Neuronal stem cell (in vitro differentiated cells): ENCODE measurements at regions not wholly inside any gene's neighbourhood (a gene's known extent, or its start where the extent isn't known, plus 50 kb on each side); places are given as distances from the start of the nearest gene placed in this dataset.

Experiments used
- DNase-seq: peaks from one replicate; pipeline ENCODE4 v3.0.0-alpha.2; 2013; ENCODE audit warnings: low spot score
- H2AFZ ChIP-seq: one replicate; pipeline ENCODE4 v1.6.1; 2013; ENCODE audit warnings: mild to moderate bottlenecking, low read length, inconsistent platforms
- H2AK5ac ChIP-seq: 2 replicates; pipeline ENCODE4 v1.6.1; 2013; ENCODE audit warnings: low read depth, mild to moderate bottlenecking, inconsistent platforms, low read length, moderate library complexity, mixed read lengths
- H2BK120ac ChIP-seq: 2 replicates; pipeline ENCODE4 v1.6.1; 2013; ENCODE audit warnings: low read depth, mild to moderate bottlenecking, inconsistent platforms, low read length, moderate library complexity, mixed read lengths
- H2BK12ac ChIP-seq: one replicate; pipeline ENCODE4 v1.6.1; 2013; ENCODE audit warnings: low read length, inconsistent platforms
- H2BK15ac ChIP-seq: 2 replicates; pipeline ENCODE4 v1.6.1; 2013; ENCODE audit warnings: mild to moderate bottlenecking, low read length, inconsistent platforms, mixed read lengths
- H2BK5ac ChIP-seq: one replicate; pipeline ENCODE4 v1.6.1; 2013; ENCODE audit warnings: inconsistent platforms, mild to moderate bottlenecking, low read length, moderate library complexity
- H3K14ac ChIP-seq: one replicate; pipeline ENCODE4 v1.6.1; 2013; ENCODE audit warnings: low read length, inconsistent platforms
- H3K18ac ChIP-seq: 2 replicates; pipeline ENCODE4 v1.6.1; 2013; ENCODE audit warnings: low read length, inconsistent platforms
- H3K23ac ChIP-seq: 2 replicates; pipeline ENCODE4 v1.6.1; 2013; ENCODE audit warnings: low read depth, mild to moderate bottlenecking, mixed read lengths, low read length, inconsistent platforms; ENCODE audit not compliant: poor library complexity
- H3K27ac ChIP-seq: replicated peaks from 3 replicates; pipeline ENCODE4 v1.5.1; 2013; ENCODE audit warnings: low read length, inconsistent platforms
- H3K27me3 ChIP-seq, 3 experiments: 2 replicates each; pipeline ENCODE4 v1.6.1; 2013; ENCODE audit warnings: low read length in 3 of 3, mild to moderate bottlenecking in 2 of 3, inconsistent platforms in 1 of 3, low read depth in 1 of 3, mixed read lengths in 1 of 3, moderate library complexity in 1 of 3; ENCODE audit not compliant: control insufficient read depth in 3 of 3, insufficient read depth in 3 of 3
- H3K36me3 ChIP-seq, 2 donors: replicated peaks in 1 of 2; 2 replicates each; pipeline ENCODE4 v1.6.1; 2013; ENCODE audit warnings: low read length in 2 of 2; ENCODE audit not compliant: control insufficient read depth in 2 of 2, insufficient read depth in 2 of 2
- H3K4ac ChIP-seq: 2 replicates; pipeline ENCODE4 v1.6.1; 2013; ENCODE audit warnings: inconsistent platforms, mild to moderate bottlenecking, low read length, moderate library complexity
- H3K4me1 ChIP-seq, 2 donors: 1 replicate in 1 of 2; 2 replicates in 1 of 2; pipeline ENCODE4 v1.6.1; 2013; ENCODE audit warnings: low read length in 2 of 2, low read depth in 1 of 2; ENCODE audit not compliant: control insufficient read depth in 2 of 2, insufficient read depth in 1 of 2
- H3K4me2 ChIP-seq: one replicate; pipeline ENCODE4 v1.6.1; 2013; ENCODE audit warnings: mild to moderate bottlenecking, low read length, inconsistent platforms; ENCODE audit not compliant: insufficient read depth, poor library complexity, severe bottlenecking
- H3K4me3 ChIP-seq, 2 donors: 2 replicates each; pipeline ENCODE4 v1.5.1; 2013; ENCODE audit warnings: low read length in 2 of 2, mild to moderate bottlenecking in 2 of 2, inconsistent platforms in 1 of 2, moderate library complexity in 1 of 2
- H3K79me1 ChIP-seq: one replicate; pipeline ENCODE4 v1.6.1; 2013; ENCODE audit warnings: low read depth, mild to moderate bottlenecking, inconsistent platforms, low read length, moderate library complexity
- H3K9ac ChIP-seq: one replicate; pipeline ENCODE4 v1.6.1; 2013; ENCODE audit warnings: mild to moderate bottlenecking, low read depth, low read length, inconsistent platforms; ENCODE audit not compliant: poor library complexity
- H3K9me3 ChIP-seq, 2 donors: replicated peaks in 1 of 2; 2 replicates each; pipeline versions ENCODE3 to v1.6.1; 2013; ENCODE audit warnings: low read length in 2 of 2, mild to moderate bottlenecking in 2 of 2, inconsistent platforms in 1 of 2, low read depth in 1 of 2, mixed read lengths in 1 of 2, moderate library complexity in 1 of 2; ENCODE audit not compliant: control insufficient read depth in 2 of 2, insufficient read depth in 1 of 2
- H4K8ac ChIP-seq: one replicate; pipeline ENCODE4 v1.6.1; 2013; ENCODE audit warnings: low read depth, mild to moderate bottlenecking, inconsistent platforms, low read length, moderate library complexity
- H4K91ac ChIP-seq: one replicate; pipeline ENCODE4 v1.6.1; 2013; ENCODE audit warnings: low read length, low read depth, mild to moderate bottlenecking, inconsistent platforms; ENCODE audit not compliant: poor library complexity
- WGBS, 2 donors: extraction: QIAGEN DNeasy Blood & Tissue Kit; methylation state at CpG; one replicate each; pipeline ENCODE4 v1.1.7; 2013; ENCODE audit warnings: missing lambda C conversion rate in 2 of 2, mixed read lengths in 1 of 2; ENCODE audit not compliant: insufficient read length in 2 of 2, insufficient replicate concordance in 1 of 2; ENCODE audit errors: extremely low coverage in 2 of 2; 5-methylcytosine and 5-hydroxymethylcytosine counted together

- Histone ChIP-seq H3K9ac (no peak overlapping the region), H3K4me3 (no peak overlapping the region), H4K91ac (no peak overlapping the region), H3K36me3 (no peaks in the 10 kb centered on the region), H3K27me3 (no peaks in the 10 kb centered on the region), H2BK15ac (no peak overlapping the region), H3K23ac (no peak overlapping the region), H2BK120ac (no peak overlapping the region), H2AK5ac (no peak overlapping the region), H3K4ac (no peak overlapping the region), H4K8ac (no peak overlapping the region), H3K79me1 (no peaks in the 10 kb centered on the region), H3K9me3 (no peaks in the 10 kb centered on the region), H3K14ac (no peak overlapping the region), H2AFZ (no peak overlapping the region), H3K4me1 (no peaks in the 10 kb centered on the region), H3K4me2 (no peak overlapping the region), H3K27ac (no peak overlapping the region), H2BK12ac (no peak overlapping the region), H3K18ac (no peak overlapping the region), H2BK5ac (no peak overlapping the region)
- WGBS, 2 donors: no CpG with 5 or more reads among the region's 3 CpGs
- no peak for DNase-seq
Measured at GRCh38 chr4:167397586-167397985, 163.3 kb upstream of the SPOCK3 start.

- WGBS, 2 donors: no CpG with 5 or more reads among the region's 1 CpG
- Histone ChIP-seq H3K14ac (no peak overlapping the region), H3K18ac (no peak overlapping the region), H2BK12ac (no peak overlapping the region), H3K9me3 (no peaks in the 10 kb centered on the region), H3K4me2 (no peak overlapping the region), H3K4me1 (no peaks in the 10 kb centered on the region), H4K8ac (no peak overlapping the region), H3K9ac (no peak overlapping the region), H3K36me3 (no peaks in the 10 kb centered on the region), H3K27ac (no peak overlapping the region), H2AK5ac (no peak overlapping the region), H2BK5ac (no peak overlapping the region), H2BK120ac (no peak overlapping the region), H3K27me3 (no peaks in the 10 kb centered on the region), H3K4me3 (no peak overlapping the region), H3K4ac (no peak overlapping the region), H2BK15ac (no peak overlapping the region), H2AFZ (no peak overlapping the region), H3K79me1 (no peaks in the 10 kb centered on the region), H3K23ac (no peak overlapping the region), H4K91ac (no peak overlapping the region)
- DNase-seq: no peak
Measured at GRCh38 chr4:167399201-167399600, 164.9 kb upstream of the SPOCK3 start.

- H3K27me3 ChIP-seq: no peaks in the 10 kb centered on the region
- no CpG with 5 or more reads among the region's 1 CpG for WGBS, 2 donors
- no peak for DNase-seq
Measured at GRCh38 chr4:167406181-167406580, 171.9 kb upstream of the SPOCK3 start.

GRCh38 chr4:167415461-167415860, 181.2 kb upstream of the SPOCK3 start:
- H3K18ac ChIP-seq: no peak overlapping the region
- H2BK12ac ChIP-seq: no peak overlapping the region
- H3K9ac ChIP-seq: no peak overlapping the region
- H3K14ac ChIP-seq: no peak overlapping the region
- H4K8ac ChIP-seq: no peak overlapping the region
- no peak for DNase-seq
- no peak overlapping the region for H3K4me2 ChIP-seq
- no peak overlapping the region for H2BK15ac ChIP-seq
- no peak overlapping the region for H2AK5ac ChIP-seq
- H3K23ac ChIP-seq: no peak overlapping the region
- no peaks in the 10 kb centered on the region for H3K27me3 ChIP-seq
- no peaks in the 10 kb centered on the region for H3K36me3 ChIP-seq
- no peak overlapping the region for H2AFZ ChIP-seq
- H2BK120ac ChIP-seq: no peak overlapping the region
- H4K91ac ChIP-seq: no peak overlapping the region
- H3K4me3 ChIP-seq: no peak overlapping the region
- H3K9me3 ChIP-seq: no peaks in the 10 kb centered on the region
- no peak overlapping the region for H3K27ac ChIP-seq
- no peaks in the 10 kb centered on the region for H3K79me1 ChIP-seq
- H2BK5ac ChIP-seq: no peak overlapping the region
- WGBS, 2 donors: no CpG with 5 or more reads among the region's 4 CpGs
- no peak overlapping the region for H3K4ac ChIP-seq
- H3K4me1 ChIP-seq: peaks cover 1 to 2% of the 10 kb centered on the region in 2 donors

More at GRCh38 chr4:167406181-167406580, 171.9 kb upstream of the SPOCK3 start:
- no peak overlapping the region for H2BK15ac ChIP-seq
- no peak overlapping the region for H4K8ac ChIP-seq
- H3K9me3 ChIP-seq: no peaks in the 10 kb centered on the region
- no peak overlapping the region for H3K9ac ChIP-seq
- H3K27ac ChIP-seq: no peak overlapping the region
- no peak overlapping the region for H3K14ac ChIP-seq
- no peak overlapping the region for H2AK5ac ChIP-seq
- no peak overlapping the region for H3K4me2 ChIP-seq
- no peaks in the 10 kb centered on the region for H3K79me1 ChIP-seq
- no peak overlapping the region for H3K23ac ChIP-seq
- no peak overlapping the region for H3K18ac ChIP-seq
- H3K4me1 ChIP-seq: no peaks in the 10 kb centered on the region
- no peak overlapping the region for H2BK12ac ChIP-seq
- H2BK5ac ChIP-seq: no peak overlapping the region
- no peak overlapping the region for H3K4me3 ChIP-seq
- no peak overlapping the region for H2AFZ ChIP-seq
- no peak overlapping the region for H4K91ac ChIP-seq
- no peak overlapping the region for H2BK120ac ChIP-seq
- H3K4ac ChIP-seq: no peak overlapping the region
- no peaks in the 10 kb centered on the region for H3K36me3 ChIP-seq
